Breast epithelium (tissue), 4 donors: ENCODE measurements at regions not wholly inside any gene's neighbourhood (a gene's known extent, or its start where the extent isn't known, plus 50 kb on each side); places are given as distances from the start of the nearest gene placed in this dataset.
"Not testable (repeated sequence)": the region's sequence is repeated elsewhere in the genome, so short reads cannot be mapped to it uniquely, and the experiment has no call there.

ENCODE experiments used
- DNase-seq, 2 donors: peaks; one replicate each; pipeline ENCODE4 v3.0.0-alpha.2; 2019; ENCODE audit warnings: low spot score in 2 of 2
- H3K27ac ChIP-seq, 2 donors: fragments of 200-600 bp; sonication (generic) in 1 of 2; one replicate each; pipeline ENCODE4 v1.5.1; 2016 to 2019; ENCODE audit warnings: mild to moderate bottlenecking in 1 of 2
- H3K27me3 ChIP-seq, 2 donors: fragments of 200-600 bp; sonication (generic) in 1 of 2; one replicate each; pipeline versions ENCODE4 v1.5.1 to v1.6.0; 2017 to 2019; ENCODE audit warnings: control low read depth in 1 of 2, mild to moderate bottlenecking in 1 of 2
- H3K36me3 ChIP-seq: fragments of 200-600 bp; one replicate; pipeline ENCODE4 v1.5.1; 2019
- H3K4me1 ChIP-seq, 2 donors: fragments of 200-600 bp; sonication (generic); one replicate each; pipeline ENCODE4 v1.5.1; 2016 to 2019; ENCODE audit warnings: control low read depth in 1 of 2
- H3K4me3 ChIP-seq, 3 donors: fragments of 200-600 bp; sonication (generic); 1 replicate in 2 of 3; 2 replicates in 1 of 3; pipeline ENCODE4 v1.5.1; 2016 to 2019; ENCODE audit warnings: mild to moderate bottlenecking in 3 of 3, moderate library complexity in 2 of 3
- H3K9me3 ChIP-seq, 2 donors: fragments of 200-600 bp; sonication (generic) in 1 of 2; one replicate each; pipeline ENCODE4 v1.5.1; 2016 to 2019; ENCODE audit warnings: control low read depth in 1 of 2
- POLR2A ChIP-seq: fragments of 450-650 bp; IDR thresholded peaks from one replicate; pipeline ENCODE4 v1.6.1; 2016; ENCODE audit warnings: antibody characterized with exemption, mild to moderate bottlenecking, moderate library complexity
- POLR2AphosphoS5 ChIP-seq, 3 donors: sonication (generic); formaldehyde crosslinking; IDR thresholded peaks; one replicate each; pipeline ENCODE4 v1.6.1; 2017; ENCODE audit warnings: antibody characterized with exemption in 3 of 3
- intact Hi-C: fragments of 100-400 bp; cut with DNase I; formaldehyde crosslinking; loops from one replicate; pipeline ENCODE4 v1.15.1; 2023; ENCODE audit warnings: low total_unique reads
- TF ChIP-seq, protein P1 (sequence below), 3 donors: fragments of 450-650 bp; IDR thresholded peaks; one replicate each; pipeline ENCODE4 v1.5.1; 2016 to 2017; ENCODE audit warnings: antibody characterized with exemption in 3 of 3, mild to moderate bottlenecking in 3 of 3, moderate library complexity in 3 of 3

DNA sequence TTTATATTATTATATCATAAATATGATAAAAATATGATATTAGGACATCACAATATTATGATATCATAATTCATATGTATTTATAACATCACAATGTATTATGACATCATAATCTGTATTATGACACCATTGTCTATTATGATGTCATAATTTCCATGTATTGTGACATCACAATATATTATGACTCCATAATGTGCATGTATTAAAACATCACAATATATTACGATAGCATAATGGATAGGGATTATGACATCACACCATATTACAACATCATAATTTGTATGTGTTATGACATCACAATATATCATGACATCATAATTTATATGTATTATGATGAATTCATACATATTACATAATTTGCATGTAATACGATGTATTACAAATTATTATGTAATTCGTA lies 1755.9 kb downstream of the TP53TG3F start:
- Histone ChIP-seq H3K36me3 (no peaks in the 10 kb centered on the region), H3K27me3 (no peaks in the 10 kb centered on the region), H3K9me3 (peaks cover 6 to 14% of the 10 kb centered on the region in 2 donors), H3K27ac (no peak overlapping the region), H3K4me3 (no peak overlapping the region), H3K4me1 (no peaks in the 10 kb centered on the region)
- DNase-seq = no peak
- TF ChIP-seq, protein P1, sequence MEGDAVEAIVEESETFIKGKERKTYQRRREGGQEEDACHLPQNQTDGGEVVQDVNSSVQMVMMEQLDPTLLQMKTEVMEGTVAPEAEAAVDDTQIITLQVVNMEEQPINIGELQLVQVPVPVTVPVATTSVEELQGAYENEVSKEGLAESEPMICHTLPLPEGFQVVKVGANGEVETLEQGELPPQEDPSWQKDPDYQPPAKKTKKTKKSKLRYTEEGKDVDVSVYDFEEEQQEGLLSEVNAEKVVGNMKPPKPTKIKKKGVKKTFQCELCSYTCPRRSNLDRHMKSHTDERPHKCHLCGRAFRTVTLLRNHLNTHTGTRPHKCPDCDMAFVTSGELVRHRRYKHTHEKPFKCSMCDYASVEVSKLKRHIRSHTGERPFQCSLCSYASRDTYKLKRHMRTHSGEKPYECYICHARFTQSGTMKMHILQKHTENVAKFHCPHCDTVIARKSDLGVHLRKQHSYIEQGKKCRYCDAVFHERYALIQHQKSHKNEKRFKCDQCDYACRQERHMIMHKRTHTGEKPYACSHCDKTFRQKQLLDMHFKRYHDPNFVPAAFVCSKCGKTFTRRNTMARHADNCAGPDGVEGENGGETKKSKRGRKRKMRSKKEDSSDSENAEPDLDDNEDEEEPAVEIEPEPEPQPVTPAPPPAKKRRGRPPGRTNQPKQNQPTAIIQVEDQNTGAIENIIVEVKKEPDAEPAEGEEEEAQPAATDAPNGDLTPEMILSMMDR (IDR thresholded peaks at IDR 0.05) = no peak
- TF ChIP-seq POLR2A (no peak), POLR2AphosphoS5 (IDR thresholded peaks at IDR 0.05) (no peak)
- intact Hi-C loops = no loop called here

DNA sequence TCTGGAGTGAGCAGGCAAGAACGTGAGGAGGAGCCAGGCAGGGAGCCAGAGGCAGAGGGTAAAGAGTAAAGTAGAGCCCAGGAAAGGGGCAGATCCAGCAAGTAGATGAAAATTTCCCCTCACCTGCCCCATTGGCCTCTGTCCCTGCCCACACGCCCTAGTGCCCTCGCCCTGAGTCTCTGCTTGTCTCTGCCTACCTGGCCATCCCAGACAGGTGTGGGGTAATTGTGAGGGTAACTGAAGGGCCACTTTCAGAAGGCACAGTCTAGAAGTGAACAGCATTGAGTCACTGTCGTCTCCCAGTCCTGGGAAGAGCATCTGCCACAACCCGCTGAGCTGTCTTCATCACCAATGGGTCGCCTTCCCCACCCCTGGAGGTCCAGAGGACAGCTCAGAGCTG lies 1756.8 kb downstream of the TP53TG3F start:
- H3K4me1 ChIP-seq, DNase-seq, H3K27me3 ChIP-seq, H3K27ac ChIP-seq, H3K36me3 ChIP-seq, intact Hi-C loops, H3K4me3 ChIP-seq: not testable (repeated sequence)
- peaks cover 6 to 14% of the 10 kb centered on the region in 2 donors for H3K9me3 ChIP-seq

DNA sequence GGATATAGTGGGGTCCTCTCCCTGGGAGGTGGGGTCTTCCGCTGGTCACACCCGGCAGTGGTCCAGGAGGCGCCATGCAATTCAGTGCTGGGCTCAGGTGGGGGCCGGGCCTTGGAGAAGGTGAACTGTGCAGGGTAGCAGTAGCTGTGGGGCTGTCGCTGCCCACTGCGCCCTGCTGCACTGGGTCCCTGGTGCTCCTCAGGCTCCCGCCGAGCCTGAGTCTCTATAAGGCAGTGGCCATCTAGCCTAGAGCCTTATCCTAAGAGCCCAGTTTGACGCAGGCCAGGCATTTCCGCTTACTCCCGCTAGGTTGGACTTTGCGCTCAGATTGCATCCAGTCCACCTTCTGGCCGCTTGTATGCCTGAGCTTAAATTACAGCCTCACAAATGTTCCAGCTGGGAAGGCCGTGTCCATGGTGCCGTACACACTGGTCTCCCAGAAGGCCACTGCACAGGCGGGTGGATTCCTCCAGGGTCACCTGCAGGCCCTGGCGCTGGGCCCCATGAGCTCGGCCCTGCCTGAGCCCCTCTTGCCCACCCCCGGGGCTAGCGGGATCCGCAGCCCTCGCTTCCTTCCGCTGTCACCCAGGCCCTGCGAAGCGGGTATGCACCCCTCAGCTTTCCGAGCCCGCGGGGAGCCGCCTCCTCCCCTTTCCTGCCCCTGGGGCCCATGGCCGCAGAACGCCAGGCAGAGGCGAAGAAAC lies 1762.2 kb downstream of the TP53TG3F start:
- peaks cover 9 to 12% of the 10 kb centered on the region in 2 donors for H3K9me3 ChIP-seq
- H3K4me1 ChIP-seq = no peaks in the 10 kb centered on the region
- no peaks in the 10 kb centered on the region for H3K27me3 ChIP-seq
- no peak for TF ChIP-seq POLR2AphosphoS5 (IDR thresholded peaks at IDR 0.05)
- intact Hi-C loops = no loop called here
- no peaks in the 10 kb centered on the region for H3K36me3 ChIP-seq
- no peak for DNase-seq
- H3K27ac ChIP-seq = no peak overlapping the region
- H3K4me3 ChIP-seq = no peak overlapping the region

DNA sequence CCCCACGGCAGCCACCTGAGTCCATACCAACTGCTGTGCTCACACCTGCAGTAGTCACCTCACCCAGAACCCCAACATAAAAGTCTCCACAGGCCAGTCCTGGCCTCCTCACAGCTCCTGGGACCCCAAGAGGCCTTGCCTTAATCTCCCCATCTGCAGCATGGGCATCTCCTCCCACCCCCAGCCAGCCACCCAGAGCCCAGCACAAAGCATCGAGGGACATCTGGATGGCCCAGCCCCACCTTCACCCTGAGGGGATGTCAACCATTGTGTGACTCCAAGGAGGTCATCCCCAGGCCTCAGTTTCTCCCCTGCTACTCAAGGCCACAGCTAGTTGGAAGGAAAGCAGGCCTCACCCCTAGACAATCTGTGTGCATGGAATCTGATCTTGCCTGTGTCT lies 1775.3 kb downstream of the TP53TG3F start:
- Histone ChIP-seq H3K4me1 (no peaks in the 10 kb centered on the region), H3K27me3 (no peaks in the 10 kb centered on the region), H3K9me3 (peaks cover 3 to 9% of the 10 kb centered on the region in 2 donors), H3K27ac (no peak overlapping the region), H3K4me3 (no peak overlapping the region), H3K36me3 (no peaks in the 10 kb centered on the region)
- intact Hi-C loops = no loop called here
- TF ChIP-seq POLR2AphosphoS5 (IDR thresholded peaks at IDR 0.05) (no peak), POLR2A (no peak)
- TF ChIP-seq, protein P1 (IDR thresholded peaks at IDR 0.05) = no peak
- DNase-seq = no peak

DNA sequence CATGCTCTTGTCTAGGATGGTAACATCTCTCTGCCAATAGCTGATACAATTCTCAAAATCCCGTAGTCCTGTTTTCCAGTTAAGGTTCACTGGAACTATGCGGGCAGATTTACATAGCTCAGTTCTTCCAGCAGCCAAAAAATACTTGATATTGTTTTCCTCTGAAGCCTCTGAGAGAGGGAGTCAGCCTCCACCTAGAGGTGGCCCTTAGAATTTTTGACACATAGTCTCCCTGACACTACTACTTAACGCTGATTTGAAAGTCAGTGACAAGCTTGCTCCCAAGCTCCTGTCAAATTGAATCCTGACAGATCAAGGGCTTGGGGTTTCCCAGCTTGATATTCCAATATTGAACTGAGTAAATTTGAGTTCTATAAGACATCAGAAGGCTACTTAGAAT lies 1780.1 kb downstream of the TP53TG3F start:
- Histone ChIP-seq H3K36me3 (no peaks in the 10 kb centered on the region), H3K4me3 (no peak overlapping the region), H3K27ac (no peak overlapping the region), H3K4me1 (no peaks in the 10 kb centered on the region), H3K9me3 (peaks cover 0 to 3% of the 10 kb centered on the region in 2 donors), H3K27me3 (no peaks in the 10 kb centered on the region)
- TF ChIP-seq POLR2A (no peak), POLR2AphosphoS5 (IDR thresholded peaks at IDR 0.05) (no peak)
- TF ChIP-seq, protein P1 (IDR thresholded peaks at IDR 0.05) = no peak
- no peak for DNase-seq
- intact Hi-C loops = no loop called here

DNA sequence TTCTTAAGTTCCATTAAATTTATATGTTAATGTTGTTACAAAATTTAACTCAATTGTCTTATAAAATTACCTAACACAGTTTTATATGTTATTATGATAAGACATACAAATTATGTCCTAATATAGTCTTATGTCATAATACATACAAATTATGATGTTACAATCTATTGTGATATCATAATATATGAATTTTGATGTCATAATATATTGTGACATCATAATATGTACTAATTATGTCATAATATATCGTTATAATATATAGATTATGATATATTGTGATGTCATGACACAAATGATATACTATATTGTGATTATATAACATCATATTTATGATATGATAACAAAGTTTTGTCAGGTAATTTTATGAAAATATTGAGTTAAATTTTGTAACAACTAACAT lies 1789.6 kb downstream of the TP53TG3F start:
- intact Hi-C loops = no loop called here
- no peaks in the 10 kb centered on the region for H3K4me1 ChIP-seq
- no peak for DNase-seq
- no peak overlapping the region for H3K27ac ChIP-seq
- H3K27me3 ChIP-seq = no peaks in the 10 kb centered on the region
- no peak overlapping the region for H3K4me3 ChIP-seq
- peaks cover 5 to 16% of the 10 kb centered on the region in 2 donors for H3K9me3 ChIP-seq
- no peaks in the 10 kb centered on the region for H3K36me3 ChIP-seq
- TF ChIP-seq, protein P1 (IDR thresholded peaks at IDR 0.05) = no peak
- no peak for TF ChIP-seq POLR2AphosphoS5 (IDR thresholded peaks at IDR 0.05)
- no peak for TF ChIP-seq POLR2A
